IPS-NIHi7 (cell line): ENCODE measurements at regions not wholly inside any gene's neighbourhood (a gene's known extent, or its start where the extent isn't known, plus 50 kb on each side); places are given as distances from the start of the nearest gene placed in this dataset.
"Not testable (repeated sequence)": the region's sequence is repeated elsewhere in the genome, so short reads cannot be mapped to it uniquely, and the experiment has no call there.

Source experiments
- DNase-seq: peaks from one replicate; pipeline ENCODE4 v3.0.0; 2012; ENCODE audit warnings: mixed read lengths; ENCODE audit errors: extremely low spot score

DNA sequence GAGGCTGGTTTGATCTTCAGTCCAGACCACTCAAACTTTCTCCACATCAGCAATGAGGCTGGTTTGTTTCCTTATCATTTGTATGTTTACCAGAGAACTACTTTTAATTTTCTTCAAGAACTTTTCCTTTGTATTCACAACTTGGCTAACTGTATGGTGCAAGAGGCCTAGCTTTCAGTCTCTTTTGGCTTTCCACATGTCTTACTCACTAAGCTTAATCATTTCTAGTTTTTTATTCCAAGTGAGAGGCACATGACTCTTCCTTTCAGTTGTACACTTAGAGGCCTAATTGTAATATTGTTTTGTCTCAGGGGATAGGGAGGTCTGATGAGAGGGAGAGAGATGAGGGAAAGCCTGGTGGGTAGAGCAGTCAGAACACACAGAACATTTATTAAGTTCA, 554.0 kb upstream of the ARRDC3 start:
- no peak for DNase-seq

DNA sequence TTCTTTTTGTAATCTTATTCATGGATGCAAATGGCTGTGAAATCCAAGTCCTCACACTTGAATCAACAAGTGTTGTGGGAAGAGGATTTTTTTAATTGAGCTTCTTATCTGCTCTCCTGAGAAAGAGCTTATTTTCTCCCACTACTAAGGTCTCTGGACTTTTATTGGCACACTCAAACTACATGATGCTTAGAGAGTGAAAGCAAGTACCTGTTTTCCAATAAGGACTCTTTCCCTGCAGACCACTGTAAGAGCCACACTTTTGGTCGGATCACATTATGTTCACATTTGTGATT, 546.4 kb upstream of the ARRDC3 start:
- DNase-seq = no peak

DNA sequence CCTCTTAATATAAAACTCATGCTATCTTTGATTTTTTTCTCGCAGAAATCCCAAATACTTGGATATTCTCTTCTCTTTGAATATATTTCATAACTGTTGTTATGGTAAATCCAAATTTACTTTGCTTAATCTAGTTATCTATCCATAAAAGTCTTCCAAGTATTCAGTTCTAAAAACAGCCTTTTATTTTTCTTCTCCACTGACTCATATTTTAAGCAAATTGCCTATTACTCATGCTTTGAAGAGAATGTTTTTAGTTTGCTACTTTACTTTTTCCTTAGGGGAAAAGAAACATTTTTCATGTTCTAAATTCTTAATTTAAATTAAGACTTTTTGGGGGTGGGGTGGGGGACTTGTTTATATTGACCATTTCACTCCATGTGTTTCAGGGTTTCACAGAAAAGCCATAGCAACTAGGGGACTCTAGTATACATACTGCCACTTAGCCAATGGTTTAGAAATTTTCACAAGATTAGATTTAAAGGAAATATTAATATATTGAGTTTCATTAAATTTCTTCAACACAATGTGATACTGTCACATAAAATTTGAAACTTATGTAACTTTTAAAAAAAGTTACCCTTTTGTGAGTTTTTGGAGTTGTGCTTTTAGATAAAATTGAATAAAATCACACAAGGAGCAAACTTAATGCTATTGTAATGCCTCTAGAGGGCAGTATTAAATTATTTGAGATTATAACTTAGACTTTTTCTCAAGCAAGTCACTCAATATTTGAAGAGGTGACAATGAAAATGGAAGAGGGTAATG, 545.8 kb upstream of the ARRDC3 start:
- DNase-seq = no peak

DNA sequence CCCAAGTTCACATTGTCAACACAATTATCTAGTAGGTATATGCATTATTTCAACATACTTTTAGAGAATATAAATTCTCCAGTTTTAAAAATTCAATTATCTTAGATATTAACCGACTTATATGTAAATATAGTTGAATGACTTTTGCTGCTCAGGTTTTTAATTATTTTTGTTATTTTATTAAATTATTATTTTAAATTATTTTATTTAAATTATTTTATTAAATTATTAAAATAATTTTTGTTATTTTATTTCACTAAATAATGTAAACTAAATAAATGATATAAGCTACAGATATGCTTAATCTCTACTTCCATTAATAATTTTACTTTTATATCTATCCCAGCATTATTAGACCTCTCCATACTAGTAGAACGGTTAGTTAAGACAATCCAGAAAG, 544.3 kb upstream of the ARRDC3 start:
- no peak for DNase-seq

DNA sequence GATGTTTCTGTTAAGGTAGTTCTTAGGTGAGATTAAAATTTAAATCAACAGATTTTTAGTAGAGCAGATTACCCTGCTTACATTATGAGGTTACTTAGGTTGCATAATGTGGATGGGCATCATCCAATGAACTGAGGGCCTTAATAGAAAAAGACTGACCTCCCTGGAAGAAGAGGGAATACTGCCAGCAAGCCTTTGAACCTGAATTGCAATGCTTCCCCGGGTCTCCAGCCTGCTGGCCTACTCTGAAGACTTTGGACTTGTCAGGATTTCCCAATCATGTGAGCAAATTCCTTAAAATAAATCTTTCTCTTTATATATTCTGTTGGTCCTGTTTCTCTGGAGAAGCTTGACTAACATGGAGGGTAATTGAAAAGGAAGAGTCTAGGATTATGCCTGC, 542.1 kb upstream of the ARRDC3 start:
- no peak for DNase-seq

DNA sequence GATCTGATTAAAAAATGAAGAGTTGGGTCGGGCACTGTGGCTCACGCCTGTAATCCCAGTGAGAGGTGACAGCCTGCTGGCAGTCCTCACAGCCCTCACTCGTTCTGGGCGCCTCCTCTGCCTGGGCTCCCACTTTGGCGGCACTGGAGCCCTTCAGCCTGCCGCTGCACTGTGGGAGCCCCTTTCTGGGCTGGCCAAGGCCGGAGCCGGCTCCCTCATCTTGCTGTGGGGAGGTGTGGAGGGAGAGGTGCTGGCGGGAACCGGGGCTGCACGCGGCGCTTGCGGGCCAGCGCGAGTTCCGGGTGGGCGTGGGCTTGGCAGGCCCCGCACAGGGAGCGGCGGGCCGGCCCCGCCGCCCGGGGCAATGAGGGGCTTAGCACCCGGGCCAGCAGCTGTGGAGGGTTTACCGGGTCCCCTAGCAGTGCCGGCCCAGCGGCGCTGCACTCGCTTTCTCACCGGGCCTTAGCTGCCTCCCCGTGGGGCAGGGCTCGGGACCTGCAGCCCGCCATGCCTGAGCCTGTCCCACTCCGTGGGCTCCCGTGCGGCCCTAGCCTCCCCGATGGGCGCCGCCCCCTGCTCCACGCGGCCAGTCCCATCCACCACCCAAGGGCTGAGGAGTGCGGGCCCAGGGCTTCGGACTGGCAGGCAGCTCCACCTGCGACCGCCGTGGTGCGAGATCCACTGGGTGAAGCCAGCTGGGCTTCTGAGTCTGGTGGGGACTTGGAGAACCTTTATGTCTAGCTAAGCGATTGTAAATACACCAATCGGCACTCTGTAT, 534.1 kb upstream of the ARRDC3 start:
- DNase-seq = not testable (repeated sequence)

DNA sequence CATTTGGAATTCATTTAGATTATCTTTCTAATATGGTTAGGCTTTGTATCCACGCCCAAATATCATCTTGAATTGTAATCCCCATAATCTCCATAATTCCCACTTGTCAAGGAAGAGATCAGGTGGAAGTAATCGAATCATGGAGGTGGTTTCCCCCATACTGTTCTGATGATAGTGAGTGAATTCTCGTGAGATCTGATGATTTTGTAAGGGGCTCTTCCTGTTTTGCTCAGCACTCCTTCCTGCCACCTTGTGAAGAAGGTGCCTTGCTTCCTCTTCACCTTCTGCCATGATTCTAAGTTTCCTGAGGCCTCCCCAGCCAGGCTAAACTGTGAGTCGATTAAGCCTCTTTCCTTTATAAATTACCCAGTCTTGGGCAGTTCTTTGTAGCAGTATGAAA, 527.5 kb upstream of the ARRDC3 start:
- DNase-seq = no peak

DNA sequence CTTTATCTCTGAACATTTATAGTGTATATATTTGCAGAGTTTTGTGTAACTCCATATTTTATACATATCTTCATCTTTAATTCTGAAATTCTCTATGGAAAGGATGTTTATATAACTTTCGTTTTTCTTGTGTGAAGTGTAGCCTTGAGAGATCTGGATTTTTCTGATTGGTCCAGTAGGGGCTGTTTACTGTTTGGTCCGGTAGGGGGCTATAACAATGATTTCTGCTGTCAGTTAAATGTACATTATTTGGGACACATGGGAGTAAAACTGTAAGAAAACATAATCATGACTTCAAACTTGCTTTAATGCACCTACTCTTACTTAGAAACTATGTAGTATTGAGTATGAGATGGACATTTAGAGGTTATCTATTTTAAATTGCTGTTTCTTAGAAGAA, 527.1 kb upstream of the ARRDC3 start:
- no peak for DNase-seq

DNA sequence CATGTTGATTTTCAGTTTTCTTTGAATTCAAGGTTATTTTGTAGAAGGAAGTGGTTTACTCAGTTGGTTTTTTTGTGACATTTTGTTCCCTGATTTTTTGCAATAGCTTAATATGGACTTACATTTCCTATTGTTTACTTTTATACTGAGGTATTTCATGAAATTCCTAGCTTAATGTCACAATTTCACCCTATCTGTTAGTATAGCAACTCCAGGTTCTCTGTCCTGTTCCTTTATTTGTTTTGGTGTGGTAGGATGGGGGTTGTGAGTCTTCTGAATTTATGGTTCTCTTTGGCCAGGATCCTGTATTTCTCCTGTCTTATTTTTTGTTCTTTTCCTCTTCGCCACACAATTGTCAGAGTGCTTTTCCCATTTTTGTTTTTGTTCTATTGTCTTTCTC, 523.4 kb upstream of the ARRDC3 start:
- no peak for DNase-seq

DNA sequence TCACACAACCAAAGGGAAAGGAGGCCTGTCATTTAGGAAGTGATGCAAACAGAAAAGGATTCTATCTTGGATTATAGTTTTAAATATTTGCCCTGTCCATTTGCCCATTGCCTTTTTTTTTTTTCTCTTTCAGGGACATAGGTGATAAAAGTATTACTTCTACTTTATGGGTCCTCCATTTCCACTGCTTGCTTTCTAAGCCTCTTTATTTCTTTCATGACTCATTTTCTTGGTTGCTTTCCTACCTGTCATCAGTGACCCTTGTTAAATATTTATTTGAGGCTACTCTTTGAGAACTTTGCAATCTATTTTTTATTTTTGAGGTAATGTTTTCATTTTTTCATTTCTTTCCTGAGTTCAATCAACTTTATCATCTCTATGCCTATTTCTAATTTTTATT, 522.9 kb upstream of the ARRDC3 start:
- DNase-seq = no peak

DNA sequence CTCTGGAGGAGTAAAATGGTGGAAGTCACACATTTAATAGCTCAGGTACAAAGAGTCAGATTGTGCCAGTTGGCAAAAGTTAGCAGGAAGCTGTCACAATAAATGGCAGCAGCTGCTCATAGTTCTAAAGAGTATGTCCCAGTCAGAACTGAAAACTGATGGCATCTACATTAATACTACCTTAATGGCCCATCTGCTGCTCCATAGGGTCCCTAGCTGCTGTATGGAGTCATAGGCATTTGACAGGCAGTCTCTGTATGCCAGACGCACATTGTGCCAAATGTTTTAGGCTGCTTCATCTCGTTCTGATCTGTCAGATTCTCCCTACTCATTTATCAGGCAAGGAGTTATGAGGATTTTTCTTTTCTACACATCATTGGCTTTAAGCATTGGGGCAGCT, 515.8 kb upstream of the ARRDC3 start:
- no peak for DNase-seq

DNA sequence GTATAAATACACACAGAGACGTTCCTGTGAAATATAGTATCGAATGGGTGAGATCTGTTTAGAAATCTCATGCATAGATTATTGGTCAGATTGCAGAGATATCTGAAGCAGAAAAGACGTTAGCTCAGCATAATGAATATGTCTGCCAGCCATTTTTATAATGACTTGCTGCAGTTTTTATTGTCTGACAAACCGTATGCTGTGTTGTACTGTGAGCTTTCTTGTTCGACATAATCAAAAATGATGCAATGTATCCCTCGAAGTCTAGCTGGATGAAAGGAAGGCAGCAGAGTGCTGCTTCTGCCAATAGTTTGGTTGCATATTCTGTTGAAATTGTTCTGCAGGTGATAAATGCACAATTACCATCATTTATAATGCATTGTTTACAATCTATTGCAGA, 514.9 kb upstream of the ARRDC3 start:
- DNase-seq = no peak

DNA sequence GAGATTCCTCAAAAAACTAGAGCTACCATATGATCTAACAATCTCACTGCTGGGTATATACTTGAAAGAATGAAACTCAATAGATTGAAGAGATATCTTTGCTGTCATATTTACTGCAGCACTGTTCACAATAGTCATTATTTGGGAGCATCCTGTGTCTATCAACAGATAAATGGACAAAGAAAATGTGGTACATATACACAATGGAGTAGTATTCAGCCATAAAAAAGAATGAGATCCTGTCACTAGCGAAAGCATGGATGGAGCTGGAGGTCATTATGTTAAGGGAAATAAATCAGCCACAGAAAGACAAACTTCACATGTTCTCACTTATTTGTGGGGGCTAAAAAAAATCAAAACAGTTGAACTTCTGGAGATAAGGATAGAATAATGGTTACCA, 505.7 kb upstream of the ARRDC3 start:
- no peak for DNase-seq

DNA sequence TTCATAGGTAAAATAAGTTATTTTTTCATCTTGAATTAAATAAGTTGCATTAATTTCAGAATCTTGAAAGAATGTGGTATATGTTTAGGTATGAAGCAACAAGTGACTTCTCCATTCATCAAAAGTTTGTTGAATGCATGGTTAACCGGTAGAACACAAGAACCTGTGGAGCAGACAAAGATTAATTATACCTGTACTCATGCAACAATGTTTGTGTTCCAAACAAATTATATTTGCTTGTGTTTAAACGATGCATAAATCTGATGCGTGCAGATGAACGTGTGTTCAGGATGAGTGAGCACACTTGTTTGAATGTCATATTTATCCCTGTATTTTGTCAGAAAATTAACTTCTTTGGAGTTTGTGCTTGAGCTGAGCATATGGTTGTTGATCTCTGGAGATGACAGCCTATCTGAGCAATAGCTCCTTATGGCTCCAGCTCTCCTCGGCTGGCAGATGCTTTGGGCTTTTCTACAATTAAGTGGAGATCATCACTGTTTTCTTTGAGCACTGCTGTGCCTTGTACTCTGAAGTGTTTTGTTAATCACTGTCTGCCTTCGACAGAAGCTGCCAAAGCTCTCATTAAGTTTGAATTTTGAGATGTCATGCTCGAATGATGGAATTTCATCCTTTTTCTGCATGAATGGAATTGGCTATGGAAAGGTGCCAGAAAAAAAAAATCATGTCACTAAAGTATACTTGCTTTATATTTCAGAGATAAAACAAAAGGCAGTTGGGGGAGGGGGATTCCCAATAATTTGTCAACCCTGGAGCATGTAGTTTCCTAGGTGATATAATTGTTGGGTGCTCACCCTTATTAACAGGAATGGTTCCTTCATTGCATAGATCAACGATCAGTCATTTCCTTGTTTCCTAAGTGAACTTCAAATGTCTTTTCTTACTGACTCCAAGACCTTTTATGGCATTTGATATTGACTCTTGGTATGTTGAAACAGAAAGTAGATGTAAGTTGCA, 502.5 kb upstream of the ARRDC3 start:
- DNase-seq = no peak

DNA sequence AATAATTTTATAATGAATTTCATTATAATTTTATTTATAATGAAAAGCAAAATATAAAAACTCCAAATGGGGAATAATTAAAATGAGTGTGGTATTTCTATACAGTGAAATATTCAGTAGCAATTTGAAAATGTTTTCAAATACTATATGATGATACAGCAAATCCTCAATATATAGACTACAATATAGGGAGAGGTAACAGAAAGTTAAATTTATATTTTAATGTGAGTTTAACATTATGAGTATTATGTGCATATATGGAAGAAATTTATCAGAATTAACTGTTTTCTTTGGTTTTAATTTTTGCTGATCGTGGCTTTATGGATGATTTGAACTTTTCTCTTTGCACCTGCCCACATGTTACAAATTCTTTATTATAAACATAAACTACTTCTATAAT, 500.9 kb upstream of the ARRDC3 start:
- DNase-seq = no peak

DNA sequence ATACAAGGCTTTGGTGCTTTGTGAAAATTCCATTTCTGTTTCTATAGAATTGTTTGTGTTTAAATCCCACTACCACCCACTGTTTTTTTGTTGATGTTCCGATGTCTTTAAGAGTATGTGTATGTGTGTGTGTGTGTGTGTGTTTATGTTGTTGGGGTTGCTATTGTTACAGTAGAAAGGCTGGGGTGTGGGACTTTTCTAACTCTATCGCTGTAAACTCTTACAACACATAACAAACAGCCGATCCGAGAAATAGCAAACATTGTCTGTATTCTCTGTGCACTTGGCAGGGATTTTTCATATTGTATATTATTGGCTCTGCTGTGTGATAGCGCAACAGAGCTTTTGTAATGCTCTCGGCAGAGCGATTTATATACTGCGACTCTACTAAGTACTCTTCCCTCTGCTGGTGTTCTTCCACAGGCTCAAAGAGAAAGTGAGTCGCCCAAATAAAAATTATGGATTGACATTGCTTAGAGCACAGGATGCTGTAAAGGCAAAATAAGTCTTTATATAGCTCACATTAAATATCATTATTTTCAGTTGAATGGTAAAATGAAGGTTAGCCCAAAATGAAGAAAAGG, 492.2 kb upstream of the ARRDC3 start:
- DNase-seq = no peak

DNA sequence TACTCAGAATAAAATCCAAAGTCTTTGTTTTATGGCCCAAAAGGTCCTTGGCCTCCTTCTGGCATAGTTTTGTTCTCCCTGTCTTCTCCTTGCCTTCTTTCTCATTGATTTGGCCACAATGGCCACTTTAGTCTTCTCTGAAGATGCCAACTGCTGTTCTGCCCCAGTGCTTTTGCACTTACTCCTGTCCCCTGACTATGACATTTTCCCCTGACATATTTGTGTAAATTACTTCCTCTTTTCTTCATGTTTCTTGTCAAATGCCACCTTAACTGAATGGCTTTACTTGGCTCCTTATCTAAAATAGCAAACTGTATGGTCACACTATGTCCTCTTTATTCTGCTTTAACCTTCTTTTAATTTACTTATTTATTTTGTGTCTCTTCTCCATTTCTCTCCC, 484.7 kb upstream of the ARRDC3 start:
- DNase-seq = no peak

DNA sequence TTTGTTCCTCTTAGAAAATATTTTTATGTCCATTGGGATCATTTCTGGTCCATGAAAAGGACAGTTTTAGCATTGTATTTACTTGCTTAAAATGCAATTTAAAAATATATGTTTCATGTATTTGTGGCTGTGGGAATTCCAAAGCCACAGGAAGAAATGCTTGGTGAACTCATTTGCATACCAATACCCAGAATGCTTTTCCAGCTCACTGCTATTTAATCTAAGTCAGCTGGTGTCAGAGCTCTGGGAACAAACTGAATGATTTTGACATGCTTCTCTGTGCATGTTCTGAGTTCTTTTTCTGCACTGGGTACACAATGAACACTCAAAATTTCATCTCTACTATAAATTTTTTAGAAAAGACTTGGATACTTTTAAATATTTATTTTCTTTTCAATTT, 482.8 kb upstream of the ARRDC3 start:
- no peak for DNase-seq

DNA sequence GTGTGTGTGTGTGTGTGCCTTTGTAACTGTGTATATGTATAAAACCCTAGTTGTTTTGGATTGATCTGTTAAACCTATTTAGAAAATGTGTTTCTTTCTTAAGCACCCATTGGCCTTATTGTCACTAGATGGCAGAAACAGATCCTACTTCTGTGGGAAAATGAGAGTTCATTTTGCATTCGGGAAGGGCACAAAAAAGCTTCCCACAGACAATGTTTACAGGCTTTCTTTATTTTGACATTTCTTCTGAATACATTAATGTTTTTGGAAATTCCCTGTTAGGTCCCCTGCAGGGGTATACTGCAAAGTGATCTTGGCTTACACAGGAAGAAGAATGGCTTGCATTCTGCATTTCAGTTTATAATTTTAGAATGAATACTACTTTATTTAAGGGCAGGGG, 481.8 kb upstream of the ARRDC3 start:
- no peak for DNase-seq

DNA sequence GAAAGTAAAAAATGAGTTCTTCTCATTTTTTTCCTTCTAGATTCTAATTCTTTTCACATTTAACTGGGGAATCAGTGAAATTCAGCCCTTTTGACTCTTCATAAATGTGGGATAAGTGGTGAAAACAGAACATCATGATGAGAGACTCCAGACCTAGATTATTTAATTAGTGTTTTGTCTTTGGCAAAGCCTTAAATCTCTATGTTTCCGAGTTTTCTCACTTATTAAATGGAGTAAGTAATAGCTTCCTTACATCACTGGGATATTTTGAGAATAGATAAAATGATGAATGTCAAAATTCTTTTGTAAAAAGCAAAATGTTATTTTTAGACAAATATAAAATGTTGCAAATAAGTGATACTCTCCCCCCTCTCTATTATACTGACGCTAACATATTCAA, 468.6 kb upstream of the ARRDC3 start:
- DNase-seq = no peak

DNA sequence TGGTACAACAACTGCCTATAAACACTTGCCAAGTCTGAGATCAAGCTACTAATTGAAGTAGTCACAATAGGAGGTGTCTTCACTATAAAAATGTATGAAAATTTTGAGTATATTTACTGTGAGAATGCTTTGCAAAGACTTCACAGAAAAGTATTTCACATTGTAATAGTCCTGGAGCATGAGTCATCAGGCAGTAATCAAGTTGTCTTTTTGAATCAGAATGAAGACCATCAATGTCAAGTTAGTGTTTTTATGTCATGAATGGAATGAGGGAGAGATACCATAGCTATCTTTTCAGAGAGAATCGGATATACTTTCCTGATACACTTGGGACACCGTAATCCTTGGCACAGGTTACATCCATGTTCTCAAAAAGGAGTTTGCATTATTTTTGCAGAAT, 466.9 kb upstream of the ARRDC3 start:
- DNase-seq = no peak

DNA sequence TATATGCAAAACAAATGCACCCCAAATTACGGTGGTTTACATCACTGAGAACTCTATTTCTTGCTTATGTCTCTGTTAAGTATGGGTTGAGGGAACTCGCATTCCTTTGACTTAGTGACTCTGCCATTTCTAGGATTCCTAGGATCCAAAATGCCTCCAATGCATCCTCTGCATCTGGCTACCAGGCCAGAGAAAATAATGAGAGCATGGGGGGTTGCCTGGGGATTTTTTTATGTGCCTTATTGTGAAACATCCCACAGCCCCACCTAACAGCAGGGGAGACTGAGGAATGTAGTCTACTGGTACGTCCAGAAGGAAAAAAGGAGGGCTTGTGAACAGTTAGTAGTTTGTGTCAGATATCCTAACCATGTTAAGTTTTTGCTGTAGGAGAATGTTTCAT, 466.0 kb upstream of the ARRDC3 start:
- no peak for DNase-seq
